Endothelial cell of umbilical vein (primary cell): ENCODE measurements at regions not wholly inside any gene's neighbourhood (a gene's known extent, or its start where the extent isn't known, plus 50 kb on each side); places are given as distances from the start of the nearest gene placed in this dataset.

Source experiments
- BruUV-seq: library from RNA; stranded (reverse); fragments of 400-500 nt; replicated peaks from 2 replicates; lab custom pipeline; 2021; lab: Mats Ljungman, UMichigan
- CTCF ChIA-PET: fragments of 300-600, 350-600 bp; sonication (Branson Sonifier 250); formaldehyde crosslinking; loops from one replicate; lab custom pipeline; 2021; ENCODE audit warnings: antibody characterized with exemption, inconsistent platforms; lab: Charles Lee
- POLR2A ChIA-PET: fragments of 300-600, 350-600 bp; sonication (Branson Sonifier 250); formaldehyde crosslinking; loops from one replicate; lab custom pipeline; 2021; ENCODE audit warnings: antibody characterized with exemption, inconsistent platforms; lab: Charles Lee
- DNase-seq: peaks from one replicate; pipeline ENCODE4 v3.0.0-alpha.2; 2011; ENCODE audit warnings: low read depth, low spot score
- FAIRE-seq: peaks from 2 replicates; lab custom pipeline; 2011; peaks lifted over from hg19 to GRCh38; lab: Jason Lieb, UNC
- H2AFZ ChIP-seq: 2 replicates; pipeline ENCODE4 v1.6.0; 2012; ENCODE audit warnings: low read depth, low read length, control low read depth, inconsistent platforms
- H3K27ac ChIP-seq: 2 replicates; pipeline ENCODE4 v1.5.1; 2011; ENCODE audit warnings: low read depth, mild to moderate bottlenecking, control low read depth, low read length, moderate library complexity; ENCODE audit not compliant: insufficient read depth
- H3K27me3 ChIP-seq, 2 experiments: 2 replicates each; pipeline versions ENCODE4 v1.6.0 to v1.6.1; 2011; ENCODE audit warnings: low read length in 2 of 2, mixed read lengths in 1 of 2; ENCODE audit not compliant: control insufficient read depth in 2 of 2, insufficient read depth in 2 of 2
- H3K36me3 ChIP-seq, 2 experiments: 2 replicates in 1 of 2; 3 replicates in 1 of 2; pipeline ENCODE4 v1.5.1; 2011; ENCODE audit warnings: low read length in 2 of 2, mild to moderate bottlenecking in 1 of 2, moderate library complexity in 1 of 2; ENCODE audit not compliant: control insufficient read depth in 2 of 2, insufficient read depth in 2 of 2; ENCODE audit errors: extremely low read depth in 1 of 2
- H3K4me1 ChIP-seq: 3 replicates; pipeline ENCODE4 v1.5.1; 2011; ENCODE audit warnings: mild to moderate bottlenecking, low read length; ENCODE audit not compliant: control insufficient read depth, insufficient read depth; ENCODE audit errors: extremely low read depth
- H3K4me2 ChIP-seq: 2 replicates; pipeline ENCODE4 v1.6.1; 2011; ENCODE audit warnings: low read length, control low read depth, mixed read lengths; ENCODE audit not compliant: insufficient read depth
- H3K4me3 ChIP-seq, 3 experiments: fragments of 200-600 bp in 1 of 3; sonication (generic), shearing (Covaris generic) in 1 of 3; replicated peaks in 1 of 3; 2 replicates each; pipeline ENCODE4 v1.5.1; 2011 to 2016; ENCODE audit warnings: control low read depth in 3 of 3, low read length in 3 of 3, mild to moderate bottlenecking in 2 of 3, inconsistent platforms in 1 of 3, low read depth in 1 of 3, moderate library complexity in 1 of 3; ENCODE audit not compliant: insufficient read depth in 1 of 3
- H3K79me2 ChIP-seq: 2 replicates; pipeline ENCODE4 v1.6.0; 2012; ENCODE audit warnings: low read length, inconsistent platforms; ENCODE audit not compliant: control insufficient read depth, insufficient read depth
- H3K9ac ChIP-seq: replicated peaks from 2 replicates; pipeline ENCODE3; 2011; ENCODE audit warnings: low read length, control low read depth; ENCODE audit not compliant: insufficient read depth; ENCODE audit errors: extremely low read depth
- H3K9me1 ChIP-seq: replicated peaks from 3 replicates; pipeline ENCODE4 v1.6.0; 2011; ENCODE audit warnings: mild to moderate bottlenecking, low read length; ENCODE audit not compliant: control insufficient read depth, insufficient read depth; ENCODE audit errors: extremely low read depth
- H3K9me3 ChIP-seq: replicated peaks from 2 replicates; pipeline ENCODE4 v1.5.1; 2012; ENCODE audit warnings: low read length, inconsistent platforms; ENCODE audit not compliant: control insufficient read depth, insufficient read depth
- H4K20me1 ChIP-seq: replicated peaks from 2 replicates; pipeline ENCODE3; 2011; ENCODE audit warnings: mild to moderate bottlenecking, low read length; ENCODE audit not compliant: control insufficient read depth, insufficient read depth; ENCODE audit errors: extremely low read depth
- EZH2 ChIP-seq: IDR thresholded peaks from 2 replicates; pipeline ENCODE4 v1.6.1; 2012; ENCODE audit warnings: borderline replicate concordance, low read depth, mild to moderate bottlenecking, moderate library complexity, low read length, inconsistent platforms; ENCODE audit not compliant: severe bottlenecking
- FOS ChIP-seq: IDR thresholded peaks from 2 replicates; pipeline ENCODE4 v1.6.1; 2011; ENCODE audit warnings: mild to moderate bottlenecking, low read length, moderate library complexity, borderline replicate concordance; ENCODE audit not compliant: insufficient read depth
- GATA2 ChIP-seq: IDR thresholded peaks from 2 replicates; pipeline ENCODE4 v1.7.0; 2011; ENCODE audit warnings: low read depth, mild to moderate bottlenecking, moderate library complexity, mixed read lengths, low read length; ENCODE audit not compliant: insufficient read length, insufficient read depth
- JUN ChIP-seq: IDR thresholded peaks from 2 replicates; pipeline ENCODE4 v1.6.1; 2011; ENCODE audit warnings: borderline replicate concordance, low read depth; ENCODE audit not compliant: insufficient read length, insufficient read depth
- MYC ChIP-seq: IDR thresholded peaks from one replicate; pipeline ENCODE4 v1.6.1; 2011; ENCODE audit warnings: mild to moderate bottlenecking, low read depth, low read length
- POLR2A ChIP-seq: IDR thresholded peaks from 2 replicates; pipeline ENCODE4 v1.6.1; 2012; ENCODE audit warnings: low read depth, mild to moderate bottlenecking, control low read depth, low read length
- POLR2AphosphoS5 ChIP-seq: IDR thresholded peaks from 2 replicates; pipeline ENCODE4 v1.6.1; 2012; ENCODE audit warnings: low read depth, mild to moderate bottlenecking, control low read depth, low read length, moderate library complexity; ENCODE audit not compliant: insufficient read depth
- dilution Hi-C: fragments of 300-500 bp; cut with MboI; formaldehyde crosslinking; loops from one replicate; pipeline ENCODE4 v1.15.0; 2019; ENCODE audit warnings: low sequenced_read_pairs; ENCODE audit not compliant: extremely low pct_ligation_motif_present
- intact Hi-C: fragments of 100-400 bp; cut with micrococcal nuclease; formaldehyde crosslinking; loops from one replicate; pipeline ENCODE4 v1.10.0; 2022
- TF ChIP-seq, protein P1 (sequence below), 2 donors: IDR thresholded peaks; 1 replicate in 1 of 2; 2 replicates in 1 of 2; pipeline ENCODE4 v1.5.1; 2011; ENCODE audit warnings: low read length in 2 of 2, mild to moderate bottlenecking in 2 of 2, moderate library complexity in 2 of 2, control low read depth in 1 of 2, inconsistent platforms in 1 of 2, low read depth in 1 of 2; ENCODE audit not compliant: insufficient read depth in 1 of 2; ENCODE audit errors: extremely low read depth in 1 of 2
- TF ChIP-seq, protein P2 (sequence below): IDR thresholded peaks from 2 replicates; pipeline ENCODE4 v1.6.1; 2011; ENCODE audit not compliant: insufficient read depth, insufficient read length

DNA sequence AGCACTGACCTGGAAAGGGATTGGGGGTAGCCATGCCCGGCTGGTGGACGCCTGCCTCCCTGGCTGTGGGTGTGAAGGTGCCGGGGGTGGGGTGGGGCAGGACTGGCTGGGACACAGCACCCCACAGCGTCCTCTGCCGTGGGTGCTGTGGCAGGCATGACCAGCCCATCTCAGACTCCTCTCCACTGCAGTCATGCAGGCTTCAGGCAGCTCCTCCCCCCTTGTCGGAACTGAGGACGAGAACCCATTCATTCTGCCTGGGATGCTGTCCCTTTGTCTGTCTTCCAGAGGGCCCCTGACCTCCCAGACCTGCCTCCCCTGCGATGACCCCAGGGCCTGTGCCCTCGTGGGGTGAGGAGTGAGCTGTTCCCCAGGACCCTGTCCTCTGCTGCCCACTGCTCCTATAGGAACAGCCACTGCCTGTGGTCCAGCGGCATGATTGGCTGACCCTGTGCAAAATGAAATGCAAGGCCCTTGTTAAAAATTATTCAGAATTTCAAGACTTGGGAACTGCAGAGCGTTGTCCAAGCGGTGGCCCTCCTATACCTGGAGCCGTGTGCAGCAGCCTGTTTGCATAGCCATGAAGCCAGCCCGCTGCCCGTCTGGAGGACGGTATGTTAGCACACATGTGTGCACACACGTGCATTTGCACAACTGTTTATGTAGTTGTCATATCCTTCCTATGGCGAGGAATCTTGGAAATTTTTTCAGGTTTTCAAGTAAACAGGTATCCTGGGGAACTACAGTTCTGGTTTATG, 1122.3 kb downstream of the BRD1 start:
- no peak overlapping the region for H2AFZ ChIP-seq
- H3K79me2 ChIP-seq, result no peaks in the 10 kb centered on the region
- peaks cover 14% of the 10 kb centered on the region for H3K9me3 ChIP-seq
- no peaks in the 10 kb centered on the region for H3K27me3 ChIP-seq
- CTCF ChIA-PET, result no interaction called here
- H3K4me1 ChIP-seq, result no peaks in the 10 kb centered on the region
- no peak overlapping the region for H3K4me3 ChIP-seq
- POLR2A ChIA-PET, result no interaction called here
- intact Hi-C loops (no loop called here), dilution Hi-C loops (no loop called here)
- DNase-seq, result no peak
- H3K36me3 ChIP-seq, result no peaks in the 10 kb centered on the region
- no peak overlapping the region for H3K27ac ChIP-seq
- FAIRE-seq, result no peak
- H3K9me1 ChIP-seq, result no peaks in the 10 kb centered on the region
- TF ChIP-seq JUN, result no peak
- TF ChIP-seq, protein P1, sequence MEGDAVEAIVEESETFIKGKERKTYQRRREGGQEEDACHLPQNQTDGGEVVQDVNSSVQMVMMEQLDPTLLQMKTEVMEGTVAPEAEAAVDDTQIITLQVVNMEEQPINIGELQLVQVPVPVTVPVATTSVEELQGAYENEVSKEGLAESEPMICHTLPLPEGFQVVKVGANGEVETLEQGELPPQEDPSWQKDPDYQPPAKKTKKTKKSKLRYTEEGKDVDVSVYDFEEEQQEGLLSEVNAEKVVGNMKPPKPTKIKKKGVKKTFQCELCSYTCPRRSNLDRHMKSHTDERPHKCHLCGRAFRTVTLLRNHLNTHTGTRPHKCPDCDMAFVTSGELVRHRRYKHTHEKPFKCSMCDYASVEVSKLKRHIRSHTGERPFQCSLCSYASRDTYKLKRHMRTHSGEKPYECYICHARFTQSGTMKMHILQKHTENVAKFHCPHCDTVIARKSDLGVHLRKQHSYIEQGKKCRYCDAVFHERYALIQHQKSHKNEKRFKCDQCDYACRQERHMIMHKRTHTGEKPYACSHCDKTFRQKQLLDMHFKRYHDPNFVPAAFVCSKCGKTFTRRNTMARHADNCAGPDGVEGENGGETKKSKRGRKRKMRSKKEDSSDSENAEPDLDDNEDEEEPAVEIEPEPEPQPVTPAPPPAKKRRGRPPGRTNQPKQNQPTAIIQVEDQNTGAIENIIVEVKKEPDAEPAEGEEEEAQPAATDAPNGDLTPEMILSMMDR (IDR thresholded peaks at IDR 0.05; ENCODE audit: extremely low read depth in 1 of 2, insufficient read depth in 1 of 2, low read depth in 1 of 2, low read length in 2 of 2), result no peak
- no peak for TF ChIP-seq MYC
- TF ChIP-seq GATA2, result no peak
- no peak for TF ChIP-seq EZH2
- TF ChIP-seq POLR2A, result no peak
- TF ChIP-seq, protein P2, sequence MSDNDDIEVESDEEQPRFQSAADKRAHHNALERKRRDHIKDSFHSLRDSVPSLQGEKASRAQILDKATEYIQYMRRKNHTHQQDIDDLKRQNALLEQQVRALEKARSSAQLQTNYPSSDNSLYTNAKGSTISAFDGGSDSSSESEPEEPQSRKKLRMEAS, result no peak
- TF ChIP-seq POLR2AphosphoS5, result no peak
- no peak for TF ChIP-seq FOS
- no TSS peak for BruUV-seq
- H4K20me1 ChIP-seq, result no peaks in the 10 kb centered on the region
- H3K9ac ChIP-seq, result no peak overlapping the region
- H3K4me2 ChIP-seq, result no peak overlapping the region
